ENCODE measurements at regions not wholly inside any gene's neighbourhood (a gene's known extent, or its start where the extent isn't known, plus 50 kb on each side); places are given as distances from the start of the nearest gene placed in this dataset.

GRCh38 chrX:137387646-137388045 is 178.3 kb upstream of the ZIC3 start:
- H3K9me3 ChIP-seq: no peaks in the 10 kb centered on the region
- TF ChIP-seq CTCF (IDR thresholded peaks at IDR 0.05) (no peak), POLR2A (IDR thresholded peaks at IDR 0.05) (no peak)
- H3K27ac ChIP-seq: no peak overlapping the region
- no peaks in the 10 kb centered on the region for H3K4me1 ChIP-seq
- no peaks in the 10 kb centered on the region for H3K36me3 ChIP-seq
- H3K27me3 ChIP-seq: no peaks in the 10 kb centered on the region
- DNase-seq: no peak
- H3K4me3 ChIP-seq: no peak overlapping the region

- Histone ChIP-seq H3K36me3 (no peaks in the 10 kb centered on the region), H3K27ac (no peak overlapping the region), H3K4me3 (no peak overlapping the region), H3K9me3 (no peaks in the 10 kb centered on the region), H3K4me1 (no peaks in the 10 kb centered on the region), H3K27me3 (no peaks in the 10 kb centered on the region)
- DNase-seq: no peak
- no peak for TF ChIP-seq CTCF (IDR thresholded peaks at IDR 0.05)
- TF ChIP-seq POLR2A (IDR thresholded peaks at IDR 0.05): no peak
Measured at GRCh38 chrX:137366018-137366633, 199.8 kb upstream of the ZIC3 start.

- no peak overlapping the region for H3K4me3 ChIP-seq
- TF ChIP-seq CTCF (IDR thresholded peaks at IDR 0.05) (no peak), POLR2A (IDR thresholded peaks at IDR 0.05) (no peak)
- H3K27me3 ChIP-seq: no peaks in the 10 kb centered on the region
- DNase-seq: no peak
- H3K4me1 ChIP-seq: no peaks in the 10 kb centered on the region
- H3K27ac ChIP-seq: no peak overlapping the region
- no peaks in the 10 kb centered on the region for H3K9me3 ChIP-seq
- H3K36me3 ChIP-seq: no peaks in the 10 kb centered on the region
Measured at GRCh38 chrX:137363559-137363958, 202.4 kb upstream of the ZIC3 start.

GRCh38 chrX:137362583-137362982 is 203.3 kb upstream of the ZIC3 start:
- TF ChIP-seq POLR2A (IDR thresholded peaks at IDR 0.05): no peak
- no peak for TF ChIP-seq CTCF (IDR thresholded peaks at IDR 0.05)
- Histone ChIP-seq H3K27me3 (no peaks in the 10 kb centered on the region), H3K27ac (no peak overlapping the region), H3K4me3 (no peak overlapping the region), H3K36me3 (no peaks in the 10 kb centered on the region), H3K9me3 (no peaks in the 10 kb centered on the region), H3K4me1 (no peaks in the 10 kb centered on the region)
- DNase-seq: no peak

GRCh38 chrX:137354851-137355250 is 211.1 kb upstream of the ZIC3 start:
- Histone ChIP-seq H3K36me3 (no peaks in the 10 kb centered on the region), H3K27ac (no peak overlapping the region), H3K4me1 (no peaks in the 10 kb centered on the region), H3K4me3 (no peak overlapping the region), H3K9me3 (no peaks in the 10 kb centered on the region), H3K27me3 (no peaks in the 10 kb centered on the region)
- no peak for TF ChIP-seq POLR2A (IDR thresholded peaks at IDR 0.05)
- no peak for TF ChIP-seq CTCF (IDR thresholded peaks at IDR 0.05)
- DNase-seq: no peak

GRCh38 chrX:137353404-137353803 is 212.5 kb upstream of the ZIC3 start:
- H3K4me3 ChIP-seq: no peak overlapping the region
- TF ChIP-seq CTCF (IDR thresholded peaks at IDR 0.05): no peak
- no peak for TF ChIP-seq POLR2A (IDR thresholded peaks at IDR 0.05)
- H3K36me3 ChIP-seq: no peaks in the 10 kb centered on the region
- no peaks in the 10 kb centered on the region for H3K27me3 ChIP-seq
- no peaks in the 10 kb centered on the region for H3K4me1 ChIP-seq
- no peak for DNase-seq
- no peaks in the 10 kb centered on the region for H3K9me3 ChIP-seq
- no peak overlapping the region for H3K27ac ChIP-seq

Data from Peyer's patch (tissue), 4 donors.